Trophoblast cell (in vitro differentiated cells and primary cell): ENCODE measurements at regions not wholly inside any gene's neighbourhood (a gene's known extent, or its start where the extent isn't known, plus 50 kb on each side); places are given as distances from the start of the nearest gene placed in this dataset.
"Not testable (repeated sequence)": the region's sequence is repeated elsewhere in the genome, so short reads cannot be mapped to it uniquely, and the experiment has no call there.

Experiments used
- DNase-seq, 2 donors: peaks; one replicate each; pipeline ENCODE4 v3.0.0-alpha.2; 2016
- H2AFZ ChIP-seq: 2 replicates; pipeline ENCODE4 v1.6.1; 2013; ENCODE audit warnings: low read length, moderate library complexity, mild to moderate bottlenecking; ENCODE audit not compliant: insufficient read depth, poor library complexity
- H2AK5ac ChIP-seq: 2 replicates; pipeline ENCODE4 v1.6.1; 2013; ENCODE audit warnings: mild to moderate bottlenecking, low read length
- H2BK120ac ChIP-seq: 2 replicates; pipeline ENCODE4 v1.6.1; 2013; ENCODE audit warnings: low read length, mild to moderate bottlenecking, moderate library complexity; ENCODE audit not compliant: insufficient read depth, poor library complexity
- H2BK12ac ChIP-seq: 2 replicates; pipeline ENCODE4 v1.6.1; 2013; ENCODE audit warnings: mild to moderate bottlenecking, low read length, moderate library complexity
- H2BK5ac ChIP-seq: 2 replicates; pipeline ENCODE4 v1.6.1; 2013; ENCODE audit warnings: low read length, low read depth, moderate library complexity, mild to moderate bottlenecking; ENCODE audit not compliant: poor library complexity
- H3K14ac ChIP-seq: 2 replicates; pipeline ENCODE4 v1.6.1; 2013; ENCODE audit warnings: mild to moderate bottlenecking, low read length
- H3K18ac ChIP-seq: 2 replicates; pipeline ENCODE4 v1.6.1; 2013; ENCODE audit warnings: mild to moderate bottlenecking, low read length
- H3K23ac ChIP-seq: 2 replicates; pipeline ENCODE4 v1.6.1; 2013; ENCODE audit warnings: low read length
- H3K27ac ChIP-seq: 2 replicates; pipeline ENCODE4 v1.5.1; 2013; ENCODE audit warnings: low read depth, mild to moderate bottlenecking, inconsistent platforms, low read length, moderate library complexity
- H3K27me3 ChIP-seq: 2 replicates; pipeline ENCODE4 v1.6.1; 2013; ENCODE audit warnings: inconsistent platforms, mild to moderate bottlenecking, low read length, moderate library complexity; ENCODE audit not compliant: insufficient read depth
- H3K36me3 ChIP-seq, 2 experiments: 1 replicate in 1 of 2; 2 replicates in 1 of 2; pipeline ENCODE4 v1.6.1; 2013; ENCODE audit warnings: low read length in 2 of 2, mild to moderate bottlenecking in 2 of 2, moderate library complexity in 1 of 2; ENCODE audit not compliant: insufficient read depth in 2 of 2, control insufficient read depth in 1 of 2
- H3K4ac ChIP-seq: 2 replicates; pipeline ENCODE4 v1.6.1; 2013; ENCODE audit warnings: low read depth, mild to moderate bottlenecking, low read length, moderate library complexity
- H3K4me1 ChIP-seq, 2 experiments: 1 replicate in 1 of 2; 2 replicates in 1 of 2; pipeline ENCODE4 v1.6.1; 2013; ENCODE audit warnings: low read length in 2 of 2, mild to moderate bottlenecking in 2 of 2, moderate library complexity in 1 of 2; ENCODE audit not compliant: insufficient read depth in 2 of 2, control insufficient read depth in 1 of 2
- H3K4me2 ChIP-seq: 2 replicates; pipeline ENCODE4 v1.6.1; 2013; ENCODE audit warnings: inconsistent platforms, mild to moderate bottlenecking, low read length, moderate library complexity
- H3K4me3 ChIP-seq: 2 replicates; pipeline ENCODE4 v1.5.1; 2013; ENCODE audit warnings: mild to moderate bottlenecking, low read depth, low read length, inconsistent platforms
- H3K79me1 ChIP-seq: one replicate; pipeline ENCODE4 v1.6.1; 2013; ENCODE audit warnings: low read length
- H3K79me2 ChIP-seq: 2 replicates; pipeline ENCODE4 v1.6.1; 2013; ENCODE audit warnings: low read length, mild to moderate bottlenecking; ENCODE audit not compliant: control insufficient read depth, insufficient read depth, poor library complexity
- H3K9ac ChIP-seq: 2 replicates; pipeline ENCODE4 v1.6.1; 2013; ENCODE audit warnings: mild to moderate bottlenecking, low read length
- H3K9me3 ChIP-seq: 2 replicates; pipeline ENCODE4 v1.6.1; 2013; ENCODE audit warnings: low read depth, mild to moderate bottlenecking, control low read depth, inconsistent platforms, low read length; ENCODE audit not compliant: insufficient read depth
- H4K12ac ChIP-seq: 2 replicates; pipeline ENCODE4 v1.6.1; 2013; ENCODE audit warnings: low read depth, mild to moderate bottlenecking, low read length, moderate library complexity
- H4K8ac ChIP-seq: 2 replicates; pipeline ENCODE4 v1.6.1; 2013; ENCODE audit warnings: low read depth, mild to moderate bottlenecking, low read length, moderate library complexity
- H4K91ac ChIP-seq: one replicate; pipeline ENCODE4 v1.6.1; 2013; ENCODE audit warnings: low read depth, mild to moderate bottlenecking, low read length, moderate library complexity
- WGBS: extraction: QIAGEN DNeasy Blood & Tissue Kit; methylation state at CpG from one replicate; pipeline ENCODE4 v1.1.7; 2013; ENCODE audit warnings: missing lambda C conversion rate; ENCODE audit not compliant: insufficient read length, insufficient coverage; ENCODE audit errors: extremely low coverage; 5-methylcytosine and 5-hydroxymethylcytosine counted together

- not testable (repeated sequence) for H4K8ac ChIP-seq, H3K4me3 ChIP-seq, H3K36me3 ChIP-seq, H2AK5ac ChIP-seq, H3K4ac ChIP-seq, H3K4me1 ChIP-seq, H3K14ac ChIP-seq, H3K27me3 ChIP-seq, H3K23ac ChIP-seq, H3K4me2 ChIP-seq, H4K12ac ChIP-seq, H3K79me1 ChIP-seq, H2BK120ac ChIP-seq, H2BK12ac ChIP-seq, H3K9me3 ChIP-seq, DNase-seq, H3K79me2 ChIP-seq, H3K27ac ChIP-seq, H2BK5ac ChIP-seq, H3K18ac ChIP-seq, H4K91ac ChIP-seq, H2AFZ ChIP-seq, H3K9ac ChIP-seq
- no CpG with 5 or more reads among the region's 1 CpG for WGBS
Observed at GRCh38 chr1:70747123-70747522, 300.5 kb downstream of the PTGER3 start.

- no CpG with 5 or more reads among the region's 6 CpGs for WGBS
- not testable (repeated sequence) for H3K79me2 ChIP-seq
Observed at GRCh38 chr1:70751676-70752287, 295.8 kb downstream of the PTGER3 start.

GRCh38 chr1:70754701-70755100, 292.9 kb downstream of the PTGER3 start:
- no peak overlapping the region for H2BK5ac ChIP-seq
- H2BK12ac ChIP-seq = no peak overlapping the region
- H3K4me2 ChIP-seq = no peak overlapping the region
- no peak overlapping the region for H2AK5ac ChIP-seq
- H2BK120ac ChIP-seq = no peak overlapping the region
- no peak overlapping the region for H3K27ac ChIP-seq
- no peak overlapping the region for H3K4ac ChIP-seq
- no peak overlapping the region for H4K12ac ChIP-seq
- H3K4me3 ChIP-seq = no peak overlapping the region
- peaks cover 2% of the 10 kb centered on the region for H3K9me3 ChIP-seq
- no peak for DNase-seq
- WGBS = no CpG with 5 or more reads among the region's 4 CpGs
- no peak overlapping the region for H4K8ac ChIP-seq
- H2AFZ ChIP-seq = no peak overlapping the region
- H4K91ac ChIP-seq = no peak overlapping the region
- H3K23ac ChIP-seq = no peak overlapping the region
- H3K9ac ChIP-seq = no peak overlapping the region
- H3K27me3 ChIP-seq = no peaks in the 10 kb centered on the region
- peaks cover 2% of the 10 kb centered on the region for H3K79me1 ChIP-seq
- peaks cover 11 to 13% of the 10 kb centered on the region in 2 experiments for H3K4me1 ChIP-seq
- no peaks in the 10 kb centered on the region for H3K79me2 ChIP-seq
- H3K36me3 ChIP-seq = no peaks in the 10 kb centered on the region
- H3K14ac ChIP-seq = no peak overlapping the region
- no peak overlapping the region for H3K18ac ChIP-seq

More at GRCh38 chr1:70751676-70752287, 295.8 kb downstream of the PTGER3 start:
- not testable (repeated sequence) for H2AFZ ChIP-seq, H2BK120ac ChIP-seq, H3K14ac ChIP-seq, H3K36me3 ChIP-seq, H3K4me3 ChIP-seq, H3K27me3 ChIP-seq, H3K18ac ChIP-seq, H3K27ac ChIP-seq, H3K4me2 ChIP-seq, H3K9ac ChIP-seq, H2AK5ac ChIP-seq, H3K4ac ChIP-seq, H3K9me3 ChIP-seq, H2BK5ac ChIP-seq, H3K79me1 ChIP-seq, H4K91ac ChIP-seq, H3K23ac ChIP-seq, H4K8ac ChIP-seq, H4K12ac ChIP-seq
- peak overlapping the region; percentile 54 for H2BK12ac ChIP-seq
- H3K4me1 ChIP-seq = peaks cover 11 to 13% of the 10 kb centered on the region in 2 experiments
- peak in 1 of 2 donors; percentile 40 for DNase-seq

- no CpG with 5 or more reads among the region's 2 CpGs for WGBS
- H2BK5ac ChIP-seq = no peak overlapping the region
- H4K12ac ChIP-seq = no peak overlapping the region
- H3K18ac ChIP-seq = no peak overlapping the region
- H3K27me3 ChIP-seq = no peaks in the 10 kb centered on the region
- H3K4me1 ChIP-seq = no peaks in the 10 kb centered on the region
- no peaks in the 10 kb centered on the region for H3K9me3 ChIP-seq
- no peak overlapping the region for H3K4me3 ChIP-seq
- H3K4me2 ChIP-seq = no peak overlapping the region
- H3K9ac ChIP-seq = no peak overlapping the region
- no peak overlapping the region for H4K91ac ChIP-seq
- H2AFZ ChIP-seq = no peak overlapping the region
- H3K27ac ChIP-seq = no peak overlapping the region
- H2BK120ac ChIP-seq = no peak overlapping the region
- H3K79me1 ChIP-seq = no peaks in the 10 kb centered on the region
- H2AK5ac ChIP-seq = no peak overlapping the region
- H3K23ac ChIP-seq = no peak overlapping the region
- DNase-seq = no peak
- no peak overlapping the region for H2BK12ac ChIP-seq
- H3K14ac ChIP-seq = no peak overlapping the region
- no peak overlapping the region for H3K4ac ChIP-seq
- no peaks in the 10 kb centered on the region for H3K36me3 ChIP-seq
- no peaks in the 10 kb centered on the region for H3K79me2 ChIP-seq
- H4K8ac ChIP-seq = no peak overlapping the region
Observed at GRCh38 chr1:70760154-70760553, 287.5 kb downstream of the PTGER3 start.
